ENCODE measurements at regions not wholly inside any gene's neighbourhood (a gene's known extent, or its start where the extent isn't known, plus 50 kb on each side); places are given as distances from the start of the nearest gene placed in this dataset.
"Not testable (repeated sequence)": the region's sequence is repeated elsewhere in the genome, so short reads cannot be mapped to it uniquely, and the experiment has no call there.

GRCh38 chr4:189232274-189232673, 708.4 kb upstream of the FRG1 start:
- H2AFZ ChIP-seq (ENCODE audit: low read depth, low read length), result no peak overlapping the region
- H2BK120ac ChIP-seq (ENCODE audit: low read depth, low read length), result no peak overlapping the region
- no peaks in the 10 kb centered on the region for H3K9me3 ChIP-seq (ENCODE audit: control insufficient read depth, low read length)
- no peak overlapping the region for H2BK15ac ChIP-seq (ENCODE audit: low read depth, poor library complexity, severe bottlenecking)
- H2BK5ac ChIP-seq (ENCODE audit: low read depth, low read length, poor library complexity, severe bottlenecking), result no peak overlapping the region
- no peak overlapping the region for H4K91ac ChIP-seq (ENCODE audit: low read length)
- no peak overlapping the region for H2BK12ac ChIP-seq (ENCODE audit: low read length in 2 of 2)
- no peak overlapping the region for H3K18ac ChIP-seq (ENCODE audit: low read depth in 1 of 2, low read length in 2 of 2)
- H3K27ac ChIP-seq (ENCODE audit: low read length, poor library complexity, severe bottlenecking), result no peak overlapping the region
- H3K79me1 ChIP-seq (replicated peaks; ENCODE audit: low read length, poor library complexity, severe bottlenecking), result no peaks in the 10 kb centered on the region
- no peak overlapping the region for H3K4me3 ChIP-seq (ENCODE audit: insufficient read depth in 1 of 2, low read depth in 1 of 2, low read length in 2 of 2)
- H3K27me3 ChIP-seq (ENCODE audit: control insufficient read depth in 1 of 2, insufficient read depth in 1 of 2, low read length in 2 of 2), result no peaks in the 10 kb centered on the region
- H3K23ac ChIP-seq (ENCODE audit: low read length in 2 of 2), result no peak overlapping the region
- H3K9ac ChIP-seq (ENCODE audit: low read length), result no peak overlapping the region
- WGBS, result 83% methylated on average over 2 of the region's 2 CpGs
- H3K4me1 ChIP-seq (ENCODE audit: control insufficient read depth, insufficient read depth, low read depth, low read length), result no peaks in the 10 kb centered on the region
- H3K4ac ChIP-seq (ENCODE audit: low read depth in 1 of 2, low read length in 2 of 2), result no peak overlapping the region
- H3K36me3 ChIP-seq (ENCODE audit: control insufficient read depth in 1 of 2, insufficient read depth in 2 of 2, low read depth in 1 of 2, low read length in 2 of 2), result no peaks in the 10 kb centered on the region
- H2AK5ac ChIP-seq (ENCODE audit: low read length, severe bottlenecking), result no peak overlapping the region
- no peak overlapping the region for H3K14ac ChIP-seq (ENCODE audit: low read length in 2 of 2)
- no peak overlapping the region for H3K4me2 ChIP-seq (ENCODE audit: low read length, poor library complexity, severe bottlenecking)
- no peak overlapping the region for H4K8ac ChIP-seq (ENCODE audit: low read length)
- no peak for DNase-seq

DNA sequence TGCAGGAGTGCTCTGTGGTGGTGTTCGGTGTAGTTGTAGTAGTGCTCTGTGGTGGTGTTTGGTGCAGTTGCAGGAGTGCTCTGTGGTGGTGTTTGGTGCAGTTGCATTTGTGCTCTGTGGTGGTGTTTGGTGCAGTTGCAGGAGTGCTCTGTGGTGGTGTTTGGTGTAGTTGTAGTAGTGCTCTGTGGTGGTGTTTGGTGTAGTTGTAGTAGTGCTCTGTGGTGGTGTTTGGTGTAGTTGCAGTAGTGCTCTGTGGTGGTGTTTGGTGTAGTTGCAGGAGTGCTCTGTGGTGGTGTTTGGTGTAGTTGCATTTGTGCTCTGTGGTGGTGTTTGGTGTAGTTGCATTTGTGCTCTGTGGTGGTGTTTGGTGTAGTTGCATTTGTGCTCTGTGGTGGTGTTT, 706.9 kb upstream of the FRG1 start:
- H3K9me3 ChIP-seq (ENCODE audit: control insufficient read depth, low read length); H3K4me1 ChIP-seq (ENCODE audit: control insufficient read depth, insufficient read depth, low read depth, low read length); H4K91ac ChIP-seq (ENCODE audit: low read length); H2AFZ ChIP-seq (ENCODE audit: low read depth, low read length); H3K27me3 ChIP-seq (ENCODE audit: control insufficient read depth in 1 of 2, insufficient read depth in 1 of 2, low read length in 2 of 2); H3K9ac ChIP-seq (ENCODE audit: low read length); H3K23ac ChIP-seq (ENCODE audit: low read length in 2 of 2); H3K4ac ChIP-seq (ENCODE audit: low read depth in 1 of 2, low read length in 2 of 2); H3K27ac ChIP-seq (ENCODE audit: low read length, poor library complexity, severe bottlenecking); H2BK15ac ChIP-seq (ENCODE audit: low read depth, poor library complexity, severe bottlenecking); H2BK120ac ChIP-seq (ENCODE audit: low read depth, low read length); H3K18ac ChIP-seq (ENCODE audit: low read depth in 1 of 2, low read length in 2 of 2); H3K36me3 ChIP-seq (ENCODE audit: control insufficient read depth in 1 of 2, insufficient read depth in 2 of 2, low read depth in 1 of 2, low read length in 2 of 2); H4K8ac ChIP-seq (ENCODE audit: low read length); H3K4me3 ChIP-seq (ENCODE audit: insufficient read depth in 1 of 2, low read depth in 1 of 2, low read length in 2 of 2); H2BK5ac ChIP-seq (ENCODE audit: low read depth, low read length, poor library complexity, severe bottlenecking); DNase-seq; H2BK12ac ChIP-seq (ENCODE audit: low read length in 2 of 2); H3K14ac ChIP-seq (ENCODE audit: low read length in 2 of 2); H3K4me2 ChIP-seq (ENCODE audit: low read length, poor library complexity, severe bottlenecking); H3K79me1 ChIP-seq (replicated peaks; ENCODE audit: low read length, poor library complexity, severe bottlenecking); H2AK5ac ChIP-seq (ENCODE audit: low read length, severe bottlenecking): not testable (repeated sequence)
- no CpG with 5 or more reads among the region's 1 CpG for WGBS

GRCh38 chr4:189234948-189235347, 705.7 kb upstream of the FRG1 start:
- not testable (repeated sequence) for H3K18ac ChIP-seq (ENCODE audit: low read depth in 1 of 2, low read length in 2 of 2); H3K79me1 ChIP-seq (replicated peaks; ENCODE audit: low read length, poor library complexity, severe bottlenecking); H3K23ac ChIP-seq (ENCODE audit: low read length in 2 of 2); H3K9me3 ChIP-seq (ENCODE audit: control insufficient read depth, low read length); H3K4me2 ChIP-seq (ENCODE audit: low read length, poor library complexity, severe bottlenecking); DNase-seq; H4K91ac ChIP-seq (ENCODE audit: low read length); H3K27me3 ChIP-seq (ENCODE audit: control insufficient read depth in 1 of 2, insufficient read depth in 1 of 2, low read length in 2 of 2); H2BK120ac ChIP-seq (ENCODE audit: low read depth, low read length); H3K14ac ChIP-seq (ENCODE audit: low read length in 2 of 2); H3K36me3 ChIP-seq (ENCODE audit: control insufficient read depth in 1 of 2, insufficient read depth in 2 of 2, low read depth in 1 of 2, low read length in 2 of 2); H3K4ac ChIP-seq (ENCODE audit: low read depth in 1 of 2, low read length in 2 of 2); H3K4me3 ChIP-seq (ENCODE audit: insufficient read depth in 1 of 2, low read depth in 1 of 2, low read length in 2 of 2); H2AK5ac ChIP-seq (ENCODE audit: low read length, severe bottlenecking); H2BK5ac ChIP-seq (ENCODE audit: low read depth, low read length, poor library complexity, severe bottlenecking); H3K27ac ChIP-seq (ENCODE audit: low read length, poor library complexity, severe bottlenecking); H2BK15ac ChIP-seq (ENCODE audit: low read depth, poor library complexity, severe bottlenecking); H3K9ac ChIP-seq (ENCODE audit: low read length); H2BK12ac ChIP-seq (ENCODE audit: low read length in 2 of 2); H4K8ac ChIP-seq (ENCODE audit: low read length); H2AFZ ChIP-seq (ENCODE audit: low read depth, low read length); H3K4me1 ChIP-seq (ENCODE audit: control insufficient read depth, insufficient read depth, low read depth, low read length)

DNA sequence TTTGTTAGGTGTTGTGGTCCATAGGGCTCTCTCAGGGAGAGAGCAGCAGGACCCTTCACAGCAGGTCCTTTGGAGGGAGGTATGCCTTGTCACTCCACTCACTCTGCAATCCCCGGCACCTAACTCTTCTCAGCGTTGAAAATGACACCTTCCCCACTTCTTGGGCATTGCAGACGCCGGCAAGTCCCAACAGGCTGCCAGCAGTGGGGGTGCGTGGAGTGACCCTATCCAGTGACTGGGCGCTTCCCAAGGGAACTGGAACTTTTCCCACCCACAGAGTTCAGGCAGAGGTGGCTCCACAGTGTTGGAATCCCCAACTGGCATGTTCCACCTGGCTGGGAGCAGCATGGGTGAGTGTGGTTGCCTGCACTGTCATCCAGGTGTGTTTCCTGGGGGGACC, 705.1 kb upstream of the FRG1 start:
- H3K23ac ChIP-seq (ENCODE audit: low read length in 2 of 2), result no peak overlapping the region
- H3K27ac ChIP-seq (ENCODE audit: low read length, poor library complexity, severe bottlenecking), result no peak overlapping the region
- no peak overlapping the region for H2AFZ ChIP-seq (ENCODE audit: low read depth, low read length)
- H2BK15ac ChIP-seq (ENCODE audit: low read depth, poor library complexity, severe bottlenecking), result no peak overlapping the region
- H3K36me3 ChIP-seq (ENCODE audit: control insufficient read depth in 1 of 2, insufficient read depth in 2 of 2, low read depth in 1 of 2, low read length in 2 of 2), result no peaks in the 10 kb centered on the region
- H3K4me2 ChIP-seq (ENCODE audit: low read length, poor library complexity, severe bottlenecking), result no peak overlapping the region
- no peak overlapping the region for H4K91ac ChIP-seq (ENCODE audit: low read length)
- DNase-seq, result no peak
- no peaks in the 10 kb centered on the region for H3K27me3 ChIP-seq (ENCODE audit: control insufficient read depth in 1 of 2, insufficient read depth in 1 of 2, low read length in 2 of 2)
- no peak overlapping the region for H3K18ac ChIP-seq (ENCODE audit: low read depth in 1 of 2, low read length in 2 of 2)
- H3K4me1 ChIP-seq (ENCODE audit: control insufficient read depth, insufficient read depth, low read depth, low read length), result no peaks in the 10 kb centered on the region
- WGBS, result 94% methylated on average over 6 of the region's 6 CpGs
- no peaks in the 10 kb centered on the region for H3K79me1 ChIP-seq (replicated peaks; ENCODE audit: low read length, poor library complexity, severe bottlenecking)
- no peaks in the 10 kb centered on the region for H3K9me3 ChIP-seq (ENCODE audit: control insufficient read depth, low read length)
- no peak overlapping the region for H3K4me3 ChIP-seq (ENCODE audit: insufficient read depth in 1 of 2, low read depth in 1 of 2, low read length in 2 of 2)
- no peak overlapping the region for H4K8ac ChIP-seq (ENCODE audit: low read length)
- H3K14ac ChIP-seq (ENCODE audit: low read length in 2 of 2), result no peak overlapping the region
- no peak overlapping the region for H3K9ac ChIP-seq (ENCODE audit: low read length)
- no peak overlapping the region for H2BK120ac ChIP-seq (ENCODE audit: low read depth, low read length)
- no peak overlapping the region for H2AK5ac ChIP-seq (ENCODE audit: low read length, severe bottlenecking)
- no peak overlapping the region for H3K4ac ChIP-seq (ENCODE audit: low read depth in 1 of 2, low read length in 2 of 2)
- no peak overlapping the region for H2BK12ac ChIP-seq (ENCODE audit: low read length in 2 of 2)
- H2BK5ac ChIP-seq (ENCODE audit: low read depth, low read length, poor library complexity, severe bottlenecking), result no peak overlapping the region
